ENCODE measurements at regions not wholly inside any gene's neighbourhood (a gene's known extent, or its start where the extent isn't known, plus 50 kb on each side); places are given as distances from the start of the nearest gene placed in this dataset.
"Not testable (repeated sequence)": the region's sequence is repeated elsewhere in the genome, so short reads cannot be mapped to it uniquely, and the experiment has no call there.

DNA sequence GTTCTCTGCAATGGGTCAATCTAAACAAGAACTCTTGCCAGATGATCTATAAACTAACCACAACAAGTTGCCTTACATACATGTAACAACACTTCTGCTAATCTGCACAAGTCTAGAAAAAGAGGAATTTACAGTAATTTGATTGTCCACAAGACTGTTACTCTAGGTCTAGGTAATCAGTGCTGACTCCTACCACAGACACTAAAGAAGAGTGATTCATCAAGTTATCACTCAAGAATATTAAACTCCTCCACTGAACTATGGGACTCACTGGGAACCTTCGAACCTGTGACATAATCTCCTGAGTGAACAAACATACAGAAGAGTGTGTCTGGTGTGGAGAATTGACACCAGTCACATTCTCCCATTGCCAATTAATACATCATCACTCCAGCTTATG is 138.3 kb downstream of the ANXA2 start:
- no peak for DNase-seq (ENCODE audit: low read depth, low spot score)

DNA sequence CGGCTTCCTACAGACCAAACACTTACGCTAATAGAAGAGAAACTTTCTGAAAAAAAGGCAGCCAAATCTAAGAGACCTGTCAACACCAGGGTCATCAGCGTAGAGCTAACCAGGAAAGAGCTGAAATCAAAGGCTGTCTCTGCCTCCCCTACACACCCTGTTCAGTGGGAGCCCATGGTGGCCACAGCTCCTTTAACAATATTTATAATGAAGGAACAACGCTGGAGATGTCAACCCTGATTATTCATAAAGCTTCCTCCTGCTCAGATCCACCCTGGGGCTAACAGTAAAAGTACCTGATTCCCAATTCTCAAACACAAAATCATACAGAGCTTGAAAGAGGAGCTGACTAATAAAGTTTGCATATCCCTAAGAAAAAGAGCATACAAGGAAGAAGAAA is 133.7 kb downstream of the ANXA2 start:
- no peak for DNase-seq (ENCODE audit: low read depth, low spot score)

DNA sequence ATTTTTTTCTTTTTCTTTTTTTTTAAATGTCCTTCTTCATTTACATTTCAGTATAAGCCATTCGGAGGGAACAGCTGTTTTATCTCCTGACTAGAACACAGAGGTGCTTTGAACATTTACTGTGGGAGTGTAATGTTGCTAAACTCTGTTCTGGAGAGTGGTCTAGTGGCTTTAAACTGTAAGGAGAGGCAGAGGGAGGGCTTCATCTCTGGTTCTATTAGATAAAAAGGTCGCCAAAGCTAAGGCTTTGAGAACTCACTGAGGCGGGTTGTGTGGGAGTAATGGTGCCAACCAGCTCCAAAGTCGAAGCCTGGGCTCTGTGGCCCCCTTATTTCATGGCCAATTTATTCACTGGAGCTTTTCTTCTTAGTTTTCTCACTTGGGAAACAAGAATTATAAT is 133.2 kb downstream of the ANXA2 start:
- DNase-seq (ENCODE audit: low read depth, low spot score) = no peak

DNA sequence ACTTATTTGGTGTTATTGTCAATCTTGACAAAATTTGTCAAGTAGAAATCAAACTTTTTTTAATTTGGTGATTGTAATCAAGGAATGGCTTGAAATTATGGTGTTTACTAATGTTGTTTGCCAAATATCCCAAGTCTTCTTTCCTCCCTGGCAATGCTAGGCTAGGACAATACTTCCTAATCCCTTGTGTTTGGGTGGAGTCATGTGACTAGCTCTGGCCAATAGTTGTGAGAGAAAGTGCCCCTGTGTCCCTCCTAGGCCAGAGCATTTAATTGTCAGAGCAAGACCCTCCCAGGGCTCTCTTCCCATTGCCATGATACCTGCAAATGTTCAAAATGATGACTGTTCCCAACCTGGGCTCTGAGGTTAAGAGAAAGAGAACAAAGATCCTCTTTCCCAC is 132.7 kb downstream of the ANXA2 start:
- no peak for DNase-seq (ENCODE audit: low read depth, low spot score)

DNA sequence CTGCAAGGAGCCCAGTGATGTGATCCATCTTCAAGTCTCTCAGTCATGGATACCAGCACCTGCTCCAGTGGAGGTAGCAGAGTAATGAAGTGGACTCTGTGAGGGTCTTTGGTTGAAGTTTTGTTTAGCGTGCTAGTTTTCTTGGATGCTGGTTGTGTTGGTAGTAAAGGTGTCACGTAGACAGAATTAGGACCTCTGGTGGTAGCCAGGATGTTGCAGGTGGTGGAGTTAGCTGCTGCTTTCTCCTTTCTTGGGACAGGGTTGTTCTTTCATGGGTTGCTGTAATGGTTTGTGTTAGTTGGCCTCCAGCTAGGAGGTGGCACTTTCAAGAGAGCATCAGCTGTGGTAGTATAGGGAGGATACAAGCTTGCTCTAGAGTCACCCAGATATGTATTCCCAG is 125.2 kb downstream of the ANXA2 start:
- no peak for DNase-seq (ENCODE audit: low read depth, low spot score)

DNA sequence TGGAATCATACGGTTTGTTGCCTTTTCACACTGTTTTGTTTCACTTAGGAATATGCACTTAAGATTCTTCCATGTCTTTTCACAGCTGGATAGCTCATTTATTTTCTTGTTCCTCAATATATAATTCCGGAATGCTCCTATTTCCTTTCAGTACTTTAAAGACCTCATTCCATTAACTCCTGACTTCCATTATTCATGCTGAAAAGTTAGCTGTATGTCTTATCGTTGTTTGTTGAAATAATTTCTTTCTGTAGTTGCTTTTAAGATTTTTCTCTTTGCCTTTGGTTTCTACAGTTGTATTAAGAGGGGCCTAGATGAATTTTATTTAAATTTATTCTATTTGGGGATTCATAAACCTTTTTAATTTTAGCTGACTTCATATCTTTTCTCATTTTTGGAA is 122.2 kb downstream of the ANXA2 start:
- no peak for DNase-seq (ENCODE audit: low read depth, low spot score)

DNA sequence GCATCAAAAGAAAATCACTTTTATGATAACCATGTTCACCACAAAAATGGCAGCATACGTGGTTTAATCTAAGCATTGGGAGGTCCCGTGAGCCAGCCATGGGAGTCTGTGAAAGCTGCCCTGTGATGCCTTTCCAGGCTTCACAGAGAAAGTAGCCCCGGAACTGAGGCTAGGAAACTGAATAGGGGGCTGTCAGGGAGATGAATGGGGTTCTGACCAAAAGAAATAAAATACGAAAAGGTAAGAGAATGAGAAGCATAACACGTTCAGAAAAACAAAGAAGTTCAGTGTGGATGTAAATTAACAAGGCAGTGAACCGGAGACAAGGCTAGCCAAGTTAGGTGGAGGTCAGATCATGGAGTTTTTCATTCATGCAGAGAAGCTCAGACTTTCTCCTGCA is 118.9 kb downstream of the ANXA2 start:
- DNase-seq (ENCODE audit: low read depth, low spot score) = no peak

DNA sequence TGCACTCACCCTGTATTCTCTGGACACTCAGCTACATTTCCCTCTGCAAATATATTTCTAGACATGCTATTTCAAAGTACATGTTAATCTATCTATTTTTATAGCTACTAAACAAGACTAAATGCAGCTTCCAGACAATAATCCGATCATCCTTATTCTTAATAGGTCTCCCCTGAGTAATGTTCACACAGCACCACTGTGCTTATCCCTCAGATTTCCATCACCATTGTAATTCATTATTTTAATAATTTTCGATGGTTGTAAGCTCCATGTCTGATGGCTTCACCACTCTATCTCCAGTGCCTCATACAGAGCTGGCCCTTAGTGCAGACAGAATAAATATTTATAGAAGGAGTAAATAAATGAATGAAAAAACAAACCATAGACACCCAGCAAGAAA is 117.5 kb downstream of the ANXA2 start:
- no peak for DNase-seq (ENCODE audit: low read depth, low spot score)

DNA sequence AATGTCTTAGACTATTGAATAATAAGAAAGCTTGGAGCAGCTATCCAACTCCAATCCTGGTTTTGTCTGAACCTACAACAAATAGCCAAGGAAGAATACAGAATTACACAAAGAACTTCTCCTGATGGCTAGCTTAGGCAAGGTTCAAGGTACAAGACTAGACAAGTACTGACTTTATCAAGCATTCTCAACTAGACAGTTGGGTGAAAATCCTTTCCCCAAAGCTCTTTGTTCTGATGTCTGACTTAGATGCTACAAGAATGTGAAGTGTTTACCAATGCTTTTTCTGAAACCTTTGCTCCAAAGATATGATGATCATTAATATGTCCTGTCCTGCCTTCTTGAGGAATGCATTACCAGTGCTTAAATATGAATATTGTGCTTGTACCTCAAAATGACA is 113.8 kb downstream of the ANXA2 start:
- DNase-seq (ENCODE audit: low read depth, low spot score) = no peak

DNA sequence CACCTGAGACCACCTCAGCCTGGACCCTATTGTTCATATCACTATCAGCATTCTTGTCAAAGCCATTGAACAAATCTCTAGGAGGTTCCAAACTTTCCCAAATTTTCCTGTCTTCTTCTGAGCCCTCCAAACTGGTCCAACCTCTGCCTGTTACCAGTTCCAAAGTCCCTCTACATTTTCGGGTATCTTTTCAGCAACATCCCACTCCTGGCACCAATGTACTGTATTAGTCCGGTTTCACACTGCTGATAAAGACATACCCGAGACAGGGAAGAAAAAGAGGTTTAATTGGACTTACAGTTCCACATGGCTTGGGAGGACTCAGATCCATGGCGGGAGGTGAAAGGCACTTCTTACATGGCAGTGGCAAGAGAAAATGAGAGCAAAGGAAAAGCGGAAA is 101.9 kb downstream of the ANXA2 start:
- not testable (repeated sequence) for DNase-seq (ENCODE audit: low read depth, low spot score)

DNA sequence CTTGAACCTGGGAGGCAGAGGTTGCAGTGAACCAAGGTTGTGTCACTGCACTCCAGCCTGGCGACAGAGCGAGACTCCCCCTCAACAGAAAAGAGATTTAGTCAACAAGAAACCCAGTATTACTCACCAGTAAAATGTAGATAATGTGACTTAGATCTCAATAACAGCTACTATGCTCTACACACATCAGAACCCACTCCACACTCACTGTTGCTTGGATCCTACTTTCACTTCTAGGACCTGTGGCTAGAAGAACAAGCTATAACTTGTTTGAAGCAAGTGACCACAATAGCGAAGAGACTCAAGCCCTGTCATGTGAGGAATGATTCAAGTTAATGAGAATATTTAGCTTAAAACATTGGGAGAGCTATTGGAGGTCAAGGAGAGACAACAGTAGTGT is 100.7 kb downstream of the ANXA2 start:
- no peak for DNase-seq (ENCODE audit: low read depth, low spot score)

Measured in activated CD4-positive, CD25-positive, alpha-beta regulatory T cell treated with anti-CD3 and anti-CD28 coated beads, Interleukin-2, amount 50 U/mL, for 16 hours (primary cell).